HFF-Myc (cell line): ENCODE measurements at regions not wholly inside any gene's neighbourhood (a gene's known extent, or its start where the extent isn't known, plus 50 kb on each side); places are given as distances from the start of the nearest gene placed in this dataset.

Experiments used
- DNase-seq: peaks from one replicate; pipeline ENCODE4 v3.0.0-alpha.2; 2011; ENCODE audit warnings: low read depth; ENCODE audit errors: extremely low read depth
- H3K4me3 ChIP-seq: replicated peaks from 2 replicates; pipeline ENCODE4 v1.5.1; 2011; ENCODE audit warnings: low read depth, mild to moderate bottlenecking, control low read depth, low read length
- CTCF ChIP-seq: IDR thresholded peaks from 2 replicates; pipeline ENCODE4 v1.5.1; 2012; ENCODE audit warnings: mild to moderate bottlenecking, low read depth, low read length, control low read depth; ENCODE audit errors: missing control alignments

DNA sequence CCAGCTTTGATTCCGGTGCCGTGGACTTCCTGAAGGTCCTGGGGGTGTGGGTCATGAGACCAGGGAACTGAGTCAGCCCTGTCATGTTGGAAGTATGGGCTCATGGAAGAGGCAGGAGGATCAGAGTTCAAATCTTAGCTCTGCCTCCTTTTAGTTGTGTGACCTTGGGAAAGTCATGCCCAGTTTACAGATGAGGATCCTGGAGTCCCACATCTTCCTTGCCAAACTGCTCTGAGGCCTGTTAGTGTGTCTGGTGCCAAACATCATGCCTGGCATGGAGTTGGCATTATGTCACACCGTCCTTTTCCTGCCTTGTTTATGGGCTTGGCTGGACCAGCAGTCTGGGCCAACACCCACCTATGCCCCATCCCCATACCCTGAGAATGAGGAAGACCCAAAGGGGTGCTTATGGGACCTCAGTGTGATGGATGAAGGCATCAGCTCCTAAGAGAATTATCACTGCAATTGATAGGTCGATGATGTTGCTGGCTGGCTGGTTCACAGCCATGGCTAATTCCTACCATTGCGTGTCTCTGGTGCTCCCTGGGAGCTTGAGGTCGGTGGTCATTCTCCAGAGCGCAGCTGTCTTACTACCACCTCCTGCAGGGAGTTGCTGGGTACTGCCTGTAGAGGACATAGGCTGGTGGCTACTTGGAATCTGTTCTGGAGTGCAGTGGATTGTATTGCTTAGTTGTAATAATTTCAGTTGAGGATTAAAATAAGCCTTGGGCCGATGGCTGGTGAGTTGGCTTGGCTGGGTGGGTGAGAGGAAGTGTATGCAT lies 140.5 kb upstream of the PITX1 start:
- no peak for DNase-seq
- peak; percentile 35 for TF ChIP-seq CTCF
- no peak overlapping the region for H3K4me3 ChIP-seq

DNA sequence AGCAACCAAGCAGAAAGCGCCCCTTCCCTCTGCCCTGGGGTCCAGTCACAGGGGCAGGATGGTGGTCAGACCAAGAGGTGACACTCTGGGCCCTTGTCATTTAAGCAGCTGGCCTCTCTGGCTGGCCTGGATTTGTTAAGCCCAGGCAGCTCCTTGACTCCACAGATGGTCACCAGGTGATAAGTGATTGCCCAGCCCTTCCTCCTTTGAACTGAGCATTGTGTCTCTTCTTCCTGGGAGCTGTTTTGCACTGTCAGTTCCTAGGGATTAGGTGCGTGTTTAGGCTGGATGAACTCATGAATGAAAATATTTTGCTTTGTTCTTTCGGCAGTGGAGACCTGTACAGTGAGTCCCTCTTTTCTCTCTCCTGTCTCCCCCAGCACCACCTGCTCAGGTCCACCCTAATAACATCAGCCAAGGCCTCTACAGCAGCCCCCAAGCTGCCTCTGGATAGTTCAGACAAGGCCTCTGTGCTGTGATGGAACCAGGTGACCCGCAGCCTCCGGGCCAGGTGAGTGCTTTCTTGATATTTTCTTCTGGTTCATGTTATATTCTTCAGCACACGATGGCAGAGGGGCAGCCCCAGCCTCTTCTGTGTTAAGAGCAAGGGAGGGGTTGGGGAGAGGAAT lies 139.7 kb upstream of the PITX1 start:
- DNase-seq: peak; percentile 39
- no peak overlapping the region for H3K4me3 ChIP-seq
- TF ChIP-seq CTCF: no peak

DNA sequence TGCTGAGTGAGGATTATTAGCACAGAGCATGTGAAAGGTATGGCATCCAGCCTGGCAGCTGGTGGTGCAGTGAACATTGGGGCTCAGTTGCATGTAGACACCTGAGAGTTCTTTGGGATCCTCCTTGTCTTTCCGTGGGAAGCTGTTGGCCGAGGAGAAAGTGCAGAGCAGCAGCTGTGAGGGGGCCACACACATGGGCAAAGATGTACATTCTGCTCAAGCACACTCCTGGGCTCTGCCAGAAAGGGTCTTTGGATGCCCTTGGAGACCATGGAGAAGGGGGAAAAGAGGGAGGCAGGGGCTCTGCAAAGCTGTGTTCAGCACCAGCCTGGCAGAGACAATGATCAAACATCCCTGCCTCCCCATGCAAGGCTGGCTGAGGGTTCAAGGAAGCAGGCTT lies 138.7 kb upstream of the PITX1 start:
- DNase-seq: no peak

GRCh38 chr5:135171336-135171735 lies 137.3 kb upstream of the PITX1 start:
- DNase-seq: no peak
- no peak overlapping the region for H3K4me3 ChIP-seq
- TF ChIP-seq CTCF: no peak

More for the DNA sequence above, 138.7 kb upstream of the PITX1 start:
- H3K4me3 ChIP-seq: no peak overlapping the region
- TF ChIP-seq CTCF: no peak

- DNase-seq: no peak
- TF ChIP-seq CTCF: no peak
- H3K4me3 ChIP-seq: no peak overlapping the region
These were observed 136.5 kb upstream of the PITX1 start for GRCh38 chr5:135170500-135170899.

DNA sequence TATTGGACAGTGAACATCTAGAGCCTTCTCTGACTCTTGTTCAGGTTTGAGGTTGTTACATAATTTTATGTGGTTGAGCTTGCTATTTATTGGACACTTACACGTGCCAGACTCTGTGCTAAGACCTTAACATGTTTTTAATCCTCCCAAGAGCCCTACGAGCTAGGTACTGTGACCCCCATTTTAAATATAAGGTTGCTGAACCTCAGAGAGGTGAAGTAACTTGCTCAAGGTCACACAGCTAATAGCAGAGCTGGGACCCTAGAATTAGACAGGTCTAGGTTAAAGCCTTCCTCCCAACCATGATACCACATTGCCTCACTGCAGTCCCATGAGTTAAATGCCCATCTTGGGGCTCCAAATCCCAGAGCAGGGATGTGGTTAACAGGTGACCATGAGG lies 135.7 kb upstream of the PITX1 start:
- no peak for DNase-seq
- TF ChIP-seq CTCF: no peak

More for the DNA sequence above, 135.7 kb upstream of the PITX1 start:
- no peak overlapping the region for H3K4me3 ChIP-seq
